Activated T-cell treated with anti-CD3 and anti-CD28 coated beads, Interleukin-2, amount 50 U/mL, for 48 hours (primary cell): ENCODE measurements at regions not wholly inside any gene's neighbourhood (a gene's known extent, or its start where the extent isn't known, plus 50 kb on each side); places are given as distances from the start of the nearest gene placed in this dataset.

Experiments used
- DNase-seq, 2 experiments: peaks; one replicate each; pipeline ENCODE4 v3.0.0-alpha.2; 2020

DNA sequence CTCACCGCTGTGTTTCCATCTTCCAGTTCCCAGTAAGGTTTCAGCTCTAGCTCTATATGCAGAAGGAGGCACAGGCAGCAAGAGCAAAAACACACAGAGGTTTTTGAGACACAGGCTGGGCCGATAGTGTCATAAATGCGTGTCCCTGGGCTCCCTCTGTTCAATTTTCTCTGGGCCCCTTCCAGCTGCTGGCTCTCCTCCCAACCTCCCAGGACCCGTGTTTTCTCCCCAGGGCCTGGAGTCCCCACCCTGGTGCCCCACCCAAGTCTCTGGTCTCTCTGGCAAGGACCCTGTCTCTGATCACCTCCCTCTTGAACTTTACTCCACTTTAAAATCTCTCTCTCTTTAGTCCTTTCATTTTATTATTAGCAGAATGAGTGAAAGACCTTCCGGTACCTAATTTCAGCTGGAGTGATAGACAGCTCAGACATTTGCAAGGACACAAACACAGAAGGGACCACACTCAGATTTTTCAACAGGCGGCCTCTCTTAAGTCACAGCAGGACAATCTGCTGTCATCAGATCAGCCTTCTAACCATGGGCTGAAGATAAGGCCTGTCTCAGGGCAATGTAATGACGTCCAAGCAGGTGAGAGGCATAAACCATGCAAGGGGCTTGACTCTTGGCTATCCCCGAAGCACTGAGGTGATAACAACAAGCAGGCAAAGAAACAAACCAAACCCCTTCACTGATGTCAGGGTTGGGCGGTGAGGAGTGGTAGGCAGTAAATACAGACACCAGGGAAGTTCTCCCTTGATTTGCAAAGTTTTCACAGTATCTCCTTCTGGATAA is 190.0 kb upstream of the IRS2 start:
- DNase-seq, result no peak

- DNase-seq, result no peak
Measured at GRCh38 chr13:109974354-109974753, 188.0 kb upstream of the IRS2 start.

GRCh38 chr13:109973279-109973678 is 186.9 kb upstream of the IRS2 start:
- DNase-seq, result no peak

DNA sequence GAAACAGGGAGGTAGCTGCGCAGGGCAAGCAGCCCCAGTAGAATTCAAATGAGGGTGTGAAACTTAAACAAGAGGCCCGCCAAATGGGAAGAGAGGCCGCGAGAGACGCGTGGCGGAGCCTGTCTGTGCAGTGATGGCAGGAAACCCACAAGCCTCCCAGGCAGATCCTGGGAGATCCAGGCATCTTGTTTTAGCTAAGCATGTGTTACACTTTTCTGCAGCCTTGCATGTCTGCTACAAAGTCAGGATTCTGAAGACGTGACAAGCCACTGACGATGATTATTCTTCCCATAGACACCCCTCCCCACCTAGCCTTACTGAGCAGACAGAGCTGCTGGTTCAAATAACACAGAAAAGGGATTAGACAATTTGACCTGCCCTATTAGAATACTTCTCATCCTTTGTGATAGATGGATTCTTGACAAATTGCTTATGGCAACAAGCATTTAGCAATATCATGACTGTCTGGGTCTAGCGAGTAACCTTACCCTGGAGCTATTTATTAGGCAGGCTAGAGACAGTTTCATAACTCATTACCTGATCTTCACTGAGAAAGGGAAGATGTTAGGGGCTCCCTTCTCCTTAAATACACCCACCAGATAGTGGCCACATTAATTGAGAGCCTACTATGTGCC is 185.2 kb upstream of the IRS2 start:
- DNase-seq, result no peak

- no peak for DNase-seq
Measured at GRCh38 chr13:109971006-109971405, 184.6 kb upstream of the IRS2 start.

- no peak for DNase-seq
Measured at GRCh38 chr13:109968876-109969577, 182.6 kb upstream of the IRS2 start.

DNA sequence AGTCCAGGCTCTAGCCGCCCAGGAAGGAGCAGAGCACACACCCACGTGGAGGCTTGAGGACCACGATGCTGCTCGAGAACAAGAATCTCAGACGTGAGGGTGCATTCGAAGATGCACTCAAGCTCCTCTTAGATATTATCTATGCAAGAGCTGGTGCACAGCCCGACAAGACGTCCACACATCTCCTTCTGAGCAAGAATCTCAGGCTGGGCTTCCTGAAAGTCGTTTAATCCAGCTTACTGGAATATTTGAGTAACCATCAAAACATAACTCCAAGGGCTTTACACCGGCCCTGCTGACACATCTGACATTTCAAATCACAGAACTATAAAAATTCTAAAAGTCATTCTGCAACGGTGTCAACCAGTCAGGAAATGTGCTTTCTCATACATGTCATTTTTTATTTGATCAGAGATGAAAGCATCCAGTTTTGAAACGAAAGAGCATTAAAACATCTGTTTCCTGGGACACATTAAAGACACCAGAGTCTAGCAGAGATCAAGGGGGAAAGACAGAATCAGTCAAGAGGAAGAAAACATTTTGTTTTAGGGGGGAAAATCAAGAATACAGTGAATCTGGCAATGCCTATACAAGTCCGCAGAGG is 177.7 kb upstream of the IRS2 start:
- no peak for DNase-seq

- no peak for DNase-seq
Measured at GRCh38 chr13:109963384-109963783, 177.0 kb upstream of the IRS2 start.

DNA sequence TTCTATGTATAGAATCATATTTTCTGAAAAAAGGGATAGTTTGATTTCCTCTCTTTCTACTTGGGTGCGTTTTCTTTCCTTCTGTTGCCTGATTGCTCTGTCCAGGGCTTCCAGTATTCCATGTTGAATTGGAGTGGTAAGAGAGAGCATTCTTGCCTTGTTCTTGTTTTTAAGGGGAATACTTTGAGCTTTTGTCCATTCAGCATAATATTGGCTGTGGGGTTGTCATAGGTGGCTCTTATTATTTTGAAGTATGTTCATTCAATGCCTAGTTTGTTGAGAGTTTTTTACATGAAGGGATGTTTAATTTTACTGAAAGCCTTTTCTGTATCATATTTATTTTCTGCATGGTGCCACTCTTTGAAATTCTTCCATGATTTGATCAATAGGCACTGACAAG is 173.5 kb upstream of the IRS2 start:
- DNase-seq, result no peak

GRCh38 chr13:109957875-109958274 is 171.5 kb upstream of the IRS2 start:
- no peak for DNase-seq

DNA sequence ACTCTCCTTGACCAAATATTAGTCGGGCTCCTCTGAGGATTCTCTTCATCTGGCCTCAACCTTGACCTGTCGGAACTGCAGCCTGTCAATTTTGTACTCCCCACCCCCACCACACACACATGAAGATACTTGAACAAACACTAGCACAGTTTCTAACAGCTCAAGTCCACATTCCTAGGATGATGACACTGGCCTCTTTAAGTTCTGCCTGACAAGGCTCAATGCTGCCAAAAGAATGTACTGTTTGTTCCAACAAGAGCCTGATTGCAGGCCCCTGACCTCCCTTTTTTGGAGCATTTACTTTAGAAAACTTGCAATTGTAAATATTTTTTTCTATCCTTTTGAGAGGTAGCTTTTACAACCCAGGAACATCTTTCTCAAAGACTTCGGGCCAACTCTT is 169.2 kb upstream of the IRS2 start:
- no peak for DNase-seq

- DNase-seq, result no peak
Measured at GRCh38 chr13:109954441-109954840, 168.1 kb upstream of the IRS2 start.

DNA sequence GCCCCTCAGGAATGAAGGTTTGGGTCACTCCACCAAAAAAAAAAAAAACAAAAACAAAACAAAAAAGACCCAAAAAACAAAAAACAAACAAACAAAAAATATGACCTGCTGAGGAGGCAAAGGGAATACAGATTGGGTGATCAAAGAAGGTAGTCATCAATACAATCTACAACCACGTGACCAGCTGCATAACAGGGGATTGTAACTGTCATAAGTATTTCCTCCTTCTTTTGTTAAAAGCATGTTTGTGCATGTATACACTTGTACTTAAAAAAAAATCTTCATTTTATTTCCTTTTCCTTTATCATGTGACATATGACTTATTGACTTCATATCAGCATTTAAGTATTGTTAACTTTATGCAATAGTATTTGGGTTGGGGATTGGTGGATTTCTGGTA is 165.1 kb upstream of the IRS2 start:
- no peak for DNase-seq

DNA sequence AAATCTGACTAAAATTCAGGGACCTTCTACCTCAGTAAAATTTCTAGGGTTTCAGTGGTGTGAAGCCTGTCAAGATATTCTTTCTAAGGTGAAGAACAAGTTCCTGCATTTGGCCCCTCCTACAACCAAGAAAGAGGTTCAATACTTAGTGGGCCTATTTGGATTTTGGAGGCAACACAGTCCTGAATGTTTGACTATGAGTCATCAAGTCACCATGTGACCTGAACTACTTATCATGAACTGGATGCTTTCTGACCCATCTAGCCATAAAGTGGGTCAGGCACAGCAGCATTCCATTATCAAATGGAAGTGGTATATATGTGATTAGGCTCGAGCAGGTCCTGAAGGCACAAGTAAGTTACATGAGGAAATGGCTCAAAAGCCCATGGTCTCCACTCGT is 163.0 kb upstream of the IRS2 start:
- no peak for DNase-seq

- DNase-seq, result no peak
Measured at GRCh38 chr13:109947006-109947405, 160.6 kb upstream of the IRS2 start.

DNA sequence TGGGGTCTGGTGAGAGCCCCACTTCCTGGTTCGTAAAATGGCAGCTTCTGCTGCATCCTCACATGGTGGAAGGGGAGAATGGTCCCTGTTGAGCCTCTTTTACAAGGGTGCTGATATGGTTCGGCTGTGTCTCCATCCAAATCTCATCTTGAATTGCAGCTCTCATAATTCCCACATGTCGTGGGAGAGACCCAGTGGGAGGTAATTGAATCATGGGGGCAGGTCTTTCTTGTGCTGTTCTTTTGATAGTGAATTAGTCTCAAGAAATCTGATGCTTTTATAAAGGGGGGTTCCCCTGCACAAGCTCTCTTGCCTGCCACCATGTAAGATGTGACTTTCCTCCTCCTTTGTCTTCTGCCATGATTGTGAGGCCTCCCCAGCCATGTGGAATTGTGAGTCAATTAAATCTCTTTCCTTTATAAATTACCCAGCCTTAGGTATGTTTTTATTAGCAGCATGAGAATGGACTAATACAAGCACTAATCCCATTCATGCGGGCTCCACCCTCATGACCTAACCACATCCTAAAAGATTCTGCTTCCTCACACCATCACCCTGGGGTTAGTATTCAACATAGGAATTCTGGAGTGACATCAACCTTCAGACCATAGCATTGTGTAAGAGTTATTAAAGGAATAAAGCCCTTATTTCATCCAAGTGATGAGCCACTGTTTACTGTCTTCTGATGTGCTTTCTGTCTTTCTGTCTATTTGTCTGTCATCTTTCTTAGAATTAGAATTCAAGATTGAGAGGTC is 159.0 kb upstream of the IRS2 start:
- no peak for DNase-seq

DNA sequence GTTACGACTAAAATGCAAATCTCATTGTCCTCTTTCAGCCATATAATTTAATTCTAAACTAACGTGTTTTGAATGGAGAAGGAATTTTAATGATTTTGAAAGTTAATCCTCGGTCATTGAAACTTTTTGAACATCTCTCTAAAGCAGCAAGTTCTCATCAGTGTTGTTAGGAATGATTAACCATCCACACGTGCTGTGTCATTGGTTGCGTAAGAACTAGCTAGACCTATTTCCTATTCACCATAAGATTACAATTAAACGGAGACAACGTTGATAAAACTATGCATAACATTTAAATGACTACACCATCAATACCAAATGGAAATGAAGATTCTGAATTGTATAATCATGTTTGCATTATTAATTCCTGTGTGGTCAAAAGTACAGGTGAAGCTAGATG is 155.6 kb upstream of the IRS2 start:
- no peak for DNase-seq

DNA sequence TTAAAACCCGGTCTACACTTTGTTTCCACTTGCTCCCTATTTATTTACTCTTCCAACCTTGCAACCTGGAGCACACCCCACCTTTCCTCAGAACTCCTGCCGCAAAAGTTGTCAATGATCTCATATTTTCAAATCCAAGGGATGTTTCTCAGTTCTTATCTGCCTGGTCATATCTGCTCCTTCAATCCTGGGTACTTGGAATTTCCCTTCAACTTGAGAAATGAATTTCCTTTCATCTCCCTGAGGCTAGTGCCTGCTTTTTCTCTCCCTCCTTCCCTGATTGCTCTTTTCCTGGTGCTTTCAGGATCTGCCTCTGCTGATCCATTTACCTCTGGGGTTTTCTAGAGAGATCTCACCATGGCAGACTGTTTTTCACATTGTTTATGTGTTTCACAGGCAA is 154.8 kb upstream of the IRS2 start:
- DNase-seq, result no peak

GRCh38 chr13:109940637-109941036 is 154.3 kb upstream of the IRS2 start:
- DNase-seq, result no peak

- no peak for DNase-seq
Measured at GRCh38 chr13:109939838-109940237, 153.5 kb upstream of the IRS2 start.

- DNase-seq, result no peak
Measured at GRCh38 chr13:109939180-109939579, 152.8 kb upstream of the IRS2 start.

GRCh38 chr13:109938255-109938936 is 152.0 kb upstream of the IRS2 start:
- DNase-seq, result no peak
